Keratinocyte (primary cell): ENCODE measurements at regions not wholly inside any gene's neighbourhood (a gene's known extent, or its start where the extent isn't known, plus 50 kb on each side); places are given as distances from the start of the nearest gene placed in this dataset.

Experiments used
- DNase-seq: peaks from one replicate; pipeline ENCODE4 v3.0.0-alpha.2; 2011; ENCODE audit warnings: low read depth, missing footprints, low spot score
- FAIRE-seq: peaks from 2 replicates; lab custom pipeline; 2011; peaks lifted over from hg19 to GRCh38; lab: Jason Lieb, UNC
- H2AFZ ChIP-seq: 2 replicates; pipeline ENCODE4 v1.6.0; 2012; ENCODE audit warnings: low read length, control low read depth, inconsistent platforms; ENCODE audit not compliant: control insufficient read depth
- H3K27ac ChIP-seq: 2 replicates; pipeline ENCODE4 v1.5.1; 2011; ENCODE audit warnings: low read length; ENCODE audit not compliant: control insufficient read depth, insufficient read depth
- H3K27me3 ChIP-seq: 3 replicates; pipeline ENCODE4 v1.6.0; 2011; ENCODE audit warnings: low read length; ENCODE audit not compliant: control insufficient read depth, insufficient read depth; ENCODE audit errors: extremely low read depth
- H3K36me3 ChIP-seq, 2 experiments: 2 replicates in 1 of 2; 3 replicates in 1 of 2; pipeline ENCODE4 v1.5.1; 2011; ENCODE audit warnings: low read length in 2 of 2, mild to moderate bottlenecking in 1 of 2; ENCODE audit not compliant: control insufficient read depth in 2 of 2, insufficient read depth in 2 of 2; ENCODE audit errors: extremely low read depth in 1 of 2
- H3K4me1 ChIP-seq: 3 replicates; pipeline ENCODE4 v1.5.1; 2011; ENCODE audit warnings: low read length; ENCODE audit not compliant: control insufficient read depth, insufficient read depth; ENCODE audit errors: extremely low read depth
- H3K4me2 ChIP-seq: 3 replicates; pipeline ENCODE4 v1.6.0; 2011; ENCODE audit warnings: low read depth, low read length; ENCODE audit not compliant: control insufficient read depth, insufficient read depth; ENCODE audit errors: extremely low read depth
- H3K4me3 ChIP-seq, 3 experiments: fragments of 200-600 bp in 1 of 3; sonication (generic) in 1 of 3; 2 replicates in 2 of 3; 3 replicates in 1 of 3; pipeline ENCODE4 v1.5.1; 2011 to 2016; ENCODE audit warnings: low read length in 3 of 3, mild to moderate bottlenecking in 3 of 3, control low read depth in 2 of 3, inconsistent platforms in 1 of 3, low read depth in 1 of 3, mixed read lengths in 1 of 3, mixed run types in 1 of 3, moderate library complexity in 1 of 3; ENCODE audit not compliant: control insufficient read depth in 2 of 3, insufficient read depth in 2 of 3; ENCODE audit errors: extremely low read depth in 1 of 3
- H3K79me2 ChIP-seq: 2 replicates; pipeline ENCODE4 v1.6.0; 2012; ENCODE audit warnings: low read length; ENCODE audit not compliant: control insufficient read depth, insufficient read depth
- H3K9ac ChIP-seq: 3 replicates; pipeline ENCODE4 v1.6.0; 2011; ENCODE audit warnings: low read length; ENCODE audit not compliant: control insufficient read depth, insufficient read depth; ENCODE audit errors: extremely low read depth
- H3K9me1 ChIP-seq: 3 replicates; pipeline ENCODE4 v1.6.0; 2011; ENCODE audit warnings: low read length; ENCODE audit not compliant: control insufficient read depth, insufficient read depth; ENCODE audit errors: extremely low read depth
- H3K9me3 ChIP-seq: 2 replicates; pipeline ENCODE4 v1.5.1; 2012; ENCODE audit warnings: low read depth, low read length; ENCODE audit not compliant: control insufficient read depth
- H4K20me1 ChIP-seq: 3 replicates; pipeline ENCODE4 v1.6.0; 2011; ENCODE audit warnings: low read length; ENCODE audit not compliant: control insufficient read depth, insufficient read depth; ENCODE audit errors: extremely low read depth
- CTCF ChIP-seq, 3 experiments: IDR thresholded peaks in 1 of 3; conservative IDR thresholded peaks in 1 of 3; optimal IDR thresholded peaks in 1 of 3; 2 replicates in 2 of 3; 3 replicates in 1 of 3; pipeline versions ENCODE3 to v1.5.1; 2011; ENCODE audit warnings: low read length in 3 of 3, mild to moderate bottlenecking in 3 of 3, moderate library complexity in 2 of 3, control low read depth in 1 of 3, inconsistent platforms in 1 of 3; ENCODE audit not compliant: insufficient read depth in 2 of 3; ENCODE audit errors: extremely low read depth in 1 of 3
- EZH2 ChIP-seq: IDR thresholded peaks from one replicate; pipeline ENCODE4 v1.6.1; 2012; ENCODE audit warnings: inconsistent platforms, mild to moderate bottlenecking, low read length, moderate library complexity
- dilution Hi-C: fragments of 300-500 bp; cut with MboI; formaldehyde crosslinking; loops from one replicate; pipeline ENCODE4 v1.7.0; 2020; ENCODE audit warnings: low sequenced_read_pairs; ENCODE audit not compliant: extremely low pct_ligation_motif_present

DNA sequence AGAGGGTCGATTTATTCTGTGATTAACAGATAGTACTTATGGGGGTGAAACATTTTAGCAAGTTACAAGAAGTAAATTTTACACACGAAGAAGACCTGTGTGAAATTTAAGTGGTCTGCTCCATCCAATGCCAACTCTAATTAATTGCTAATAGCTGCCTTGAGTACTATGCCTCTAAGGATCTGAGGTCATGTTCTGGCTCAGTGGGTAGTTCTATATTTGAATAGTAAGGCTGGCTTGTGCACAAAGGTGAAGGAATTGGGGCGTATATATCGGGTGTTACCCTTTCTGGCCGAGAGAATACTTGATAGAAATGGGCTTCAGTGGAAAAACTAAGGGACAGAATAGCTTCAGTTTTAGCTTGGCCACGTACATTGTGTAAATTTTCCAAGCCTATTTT, 345.2 kb upstream of the ANKRD30A start:
- no peak overlapping the region for H2AFZ ChIP-seq

GRCh38 chr10:36779238-36779846, 346.1 kb upstream of the ANKRD30A start:
- Histone ChIP-seq H3K4me3 (no peak overlapping the region), H4K20me1 (no peaks in the 10 kb centered on the region), H3K9ac (no peak overlapping the region), H3K9me3 (no peaks in the 10 kb centered on the region), H2AFZ (no peak overlapping the region), H3K27me3 (no peaks in the 10 kb centered on the region), H3K27ac (no peak overlapping the region), H3K4me1 (no peaks in the 10 kb centered on the region), H3K36me3 (no peaks in the 10 kb centered on the region), H3K79me2 (no peaks in the 10 kb centered on the region), H3K4me2 (no peak overlapping the region), H3K9me1 (no peaks in the 10 kb centered on the region)
- FAIRE-seq (peak; percentile 84), DNase-seq (peak; percentile 19)
- peak; percentile 59 to 78 (median 67) for TF ChIP-seq CTCF (optimal IDR thresholded peaks at IDR 0.05 in 1 of 3, IDR thresholded peaks at IDR 0.05 in 1 of 3, conservative IDR thresholded peaks at IDR 0.05 in 1 of 3; ENCODE audit: extremely low read depth in 1 of 3, insufficient read depth in 2 of 3, low read length in 3 of 3)
- TF ChIP-seq EZH2, result no peak
- dilution Hi-C loops, result loop anchor here (25.0 kb wide), 1 partner anchor 1142 kb away; the partner anchor contains the start of gene FZD8

More for the DNA sequence above, 345.2 kb upstream of the ANKRD30A start:
- H3K27me3 ChIP-seq, result no peaks in the 10 kb centered on the region
- H3K79me2 ChIP-seq, result no peaks in the 10 kb centered on the region
- no peak for TF ChIP-seq CTCF (optimal IDR thresholded peaks at IDR 0.05 in 1 of 3, IDR thresholded peaks at IDR 0.05 in 1 of 3, conservative IDR thresholded peaks at IDR 0.05 in 1 of 3; ENCODE audit: extremely low read depth in 1 of 3, insufficient read depth in 2 of 3, low read length in 3 of 3)
- TF ChIP-seq EZH2, result no peak
- H3K9me1 ChIP-seq, result no peaks in the 10 kb centered on the region
- no peak for DNase-seq
- H4K20me1 ChIP-seq, result no peaks in the 10 kb centered on the region
- H3K4me2 ChIP-seq, result no peak overlapping the region
- no peak overlapping the region for H3K4me3 ChIP-seq
- no peak for FAIRE-seq
- no peak overlapping the region for H3K9ac ChIP-seq
- H3K36me3 ChIP-seq, result no peaks in the 10 kb centered on the region
- no peaks in the 10 kb centered on the region for H3K4me1 ChIP-seq
- dilution Hi-C loops, result loop anchor here (25.0 kb wide), 1 partner anchor 1143 kb away; the partner anchor contains the start of gene FZD8
- H3K27ac ChIP-seq, result no peak overlapping the region
- H3K9me3 ChIP-seq, result no peaks in the 10 kb centered on the region
